Heart left ventricle (tissue), 13 donors: ENCODE measurements at regions not wholly inside any gene's neighbourhood (a gene's known extent, or its start where the extent isn't known, plus 50 kb on each side); places are given as distances from the start of the nearest gene placed in this dataset.

Experiments
- POLR2A ChIP-seq, 2 donors: fragments of 450-650 bp; IDR thresholded peaks; one replicate each; pipeline ENCODE4 v1.6.1; 2017; ENCODE audit warnings: antibody characterized with exemption in 2 of 2, mild to moderate bottlenecking in 2 of 2, moderate library complexity in 2 of 2
- TF ChIP-seq, protein P1 (sequence below), 12 donors: fragments of 200-600 bp; sonication (generic) in 4 of 12; IDR thresholded peaks; one replicate each; pipeline versions ENCODE4 v1.5.0 to v1.8.0; 2018 to 2022; ENCODE audit warnings: antibody characterized with exemption in 12 of 12, mild to moderate bottlenecking in 5 of 12
- donor health status: ischemic (EF 13 %, LVEDD 7.1; RV severe dilation, severe dysfunction).
- donor health status: DM: no; HTN: yes; CAD: no.
- donor health status: DM: no; HTN: no; CAD: no.
- donor health status: ischemic (EF 25% LVEDD 6.9; RV normal size, moderate dysfunction).
- donor health status: ischemic (EF 25% LVEDD 5.7; RV mildly dilated, moderate dysfunction).
- donor health status: ischemic (EF 35%, LVEDD 5.7; RV mildly dilated, moderate dysfunction).
- donor health status: nonischemic (EF 11% LVEDD 7.7; RV severe dilation, severe dysfunction).
- donor health status: DM: yes; HTN: yes; CAD: no.
- donor health status: PGD.
- donor health status: ischemic (EF 29% LVEDD 5.4; RV normal size, mild dysfunction).
- donor health status: nonischemic (EF 23%, LVEDD 6.1; RV moderate dilation, normal function).

DNA sequence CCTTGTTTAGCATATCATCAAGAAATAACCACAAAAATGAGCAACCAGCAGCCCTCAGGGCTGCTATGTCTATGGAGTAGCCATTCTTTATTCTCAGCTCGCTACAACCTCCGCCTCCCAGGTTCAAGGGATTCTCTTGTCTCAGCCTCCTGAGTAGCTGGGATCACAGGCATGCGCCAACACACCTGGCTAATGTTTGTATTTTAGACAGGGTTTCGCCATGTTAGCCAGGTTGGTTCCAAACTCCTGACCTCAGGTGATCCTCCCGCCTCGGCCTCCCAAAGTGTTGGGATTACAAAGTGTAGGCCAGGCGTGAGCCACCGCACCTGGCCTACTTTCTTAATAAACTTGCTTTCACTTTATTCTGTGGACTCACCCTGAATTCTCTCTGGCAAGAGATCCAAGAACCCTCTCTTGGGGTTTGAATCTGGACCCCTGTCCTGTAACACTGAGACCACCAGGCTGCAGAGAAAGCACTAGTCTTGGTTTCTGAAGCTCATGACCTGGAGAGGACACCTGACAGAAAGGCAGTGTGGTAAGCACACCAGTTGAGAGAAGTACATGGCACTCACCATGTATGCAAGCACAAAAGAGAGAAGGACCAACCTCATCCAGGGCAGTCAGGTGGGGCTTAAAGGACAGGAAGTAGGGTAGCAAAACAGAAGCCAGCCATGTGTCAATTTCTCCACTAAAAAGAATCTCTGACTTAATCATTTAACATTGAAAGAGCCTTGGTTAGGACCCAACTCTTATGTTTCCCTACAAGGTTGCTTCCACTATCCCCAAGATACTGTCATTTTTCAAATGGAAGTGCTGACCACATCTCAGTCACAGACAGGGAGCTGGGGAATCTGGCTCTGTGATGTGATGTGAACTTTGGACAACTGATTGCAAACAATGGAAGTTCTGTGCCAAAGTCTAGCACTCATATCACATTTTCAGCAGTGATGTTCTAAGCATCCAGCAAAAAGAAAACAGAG, 97.4 kb upstream of the DST start:
- TF ChIP-seq, protein P1, sequence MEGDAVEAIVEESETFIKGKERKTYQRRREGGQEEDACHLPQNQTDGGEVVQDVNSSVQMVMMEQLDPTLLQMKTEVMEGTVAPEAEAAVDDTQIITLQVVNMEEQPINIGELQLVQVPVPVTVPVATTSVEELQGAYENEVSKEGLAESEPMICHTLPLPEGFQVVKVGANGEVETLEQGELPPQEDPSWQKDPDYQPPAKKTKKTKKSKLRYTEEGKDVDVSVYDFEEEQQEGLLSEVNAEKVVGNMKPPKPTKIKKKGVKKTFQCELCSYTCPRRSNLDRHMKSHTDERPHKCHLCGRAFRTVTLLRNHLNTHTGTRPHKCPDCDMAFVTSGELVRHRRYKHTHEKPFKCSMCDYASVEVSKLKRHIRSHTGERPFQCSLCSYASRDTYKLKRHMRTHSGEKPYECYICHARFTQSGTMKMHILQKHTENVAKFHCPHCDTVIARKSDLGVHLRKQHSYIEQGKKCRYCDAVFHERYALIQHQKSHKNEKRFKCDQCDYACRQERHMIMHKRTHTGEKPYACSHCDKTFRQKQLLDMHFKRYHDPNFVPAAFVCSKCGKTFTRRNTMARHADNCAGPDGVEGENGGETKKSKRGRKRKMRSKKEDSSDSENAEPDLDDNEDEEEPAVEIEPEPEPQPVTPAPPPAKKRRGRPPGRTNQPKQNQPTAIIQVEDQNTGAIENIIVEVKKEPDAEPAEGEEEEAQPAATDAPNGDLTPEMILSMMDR (IDR thresholded peaks at IDR 0.05): no peak
- TF ChIP-seq POLR2A (IDR thresholded peaks at IDR 0.05): no peak
